ENCODE measurements at regions not wholly inside any gene's neighbourhood (a gene's known extent, or its start where the extent isn't known, plus 50 kb on each side); places are given as distances from the start of the nearest gene placed in this dataset.
A peak's percentile ranks its signal among the peaks of the same experiment; 100 is the strongest.

- H4K20me1 ChIP-seq (ENCODE audit: insufficient read depth), result no peaks in the 10 kb centered on the region
- no peaks in the 10 kb centered on the region for H3K27me3 ChIP-seq (replicated peaks; ENCODE audit: insufficient read depth)
- no peak overlapping the region for H2AFZ ChIP-seq
- no peaks in the 10 kb centered on the region for H3K4me1 ChIP-seq (ENCODE audit: insufficient read depth)
- H3K4me2 ChIP-seq (ENCODE audit: unreplicated experiment), result no peak overlapping the region
- in situ Hi-C loops (cut with MboI), result loop anchor here (25.0 kb wide), 1 partner anchor 313 kb away; no protein-coding TSS in a partner anchor
- H3K79me2 ChIP-seq (ENCODE audit: insufficient read depth), result no peaks in the 10 kb centered on the region
- no peak for DNase-seq
- no peaks in the 10 kb centered on the region for H3K36me3 ChIP-seq (ENCODE audit: low read depth)
- no peak overlapping the region for H3K9ac ChIP-seq
- no peaks in the 10 kb centered on the region for H3K9me3 ChIP-seq (ENCODE audit: low read depth)
- no peaks in the 10 kb centered on the region for H3K9me2 ChIP-seq (ENCODE audit: insufficient read depth)
- H3F3A ChIP-seq (ENCODE audit: insufficient read depth), result no peaks in the 10 kb centered on the region
- TF ChIP-seq EZH2 (IDR thresholded peaks at IDR 0.05; ENCODE audit: insufficient read depth, poor library complexity, severe bottlenecking) (no peak), EZH2phosphoT487 (IDR thresholded peaks at IDR 0.05; ENCODE audit: insufficient read depth, low read depth) (no peak)
- H3K27ac ChIP-seq, result no peak overlapping the region
- H3K4me3 ChIP-seq, result no peak overlapping the region
- WGBS, 2 experiments (ENCODE audit: low coverage in 1 of 2, low lambda C conversion rate in 2 of 2, missing lambda C conversion rate in 2 of 2), result 5 to 10% methylated on average over 2 of the region's 2 CpGs
Measured at GRCh38 chr4:145248971-145249370, 68.6 kb upstream of the OTUD4 start.

GRCh38 chr4:145248502-145248901, 68.1 kb upstream of the OTUD4 start:
- Histone ChIP-seq H3K9me3 (ENCODE audit: low read depth) (no peaks in the 10 kb centered on the region), H3K27ac (no peak overlapping the region), H3K27me3 (replicated peaks; ENCODE audit: insufficient read depth) (no peaks in the 10 kb centered on the region), H3K36me3 (ENCODE audit: low read depth) (no peaks in the 10 kb centered on the region), H2AFZ (no peak overlapping the region), H3K79me2 (ENCODE audit: insufficient read depth) (no peaks in the 10 kb centered on the region), H3K9ac (no peak overlapping the region), H3K4me1 (ENCODE audit: insufficient read depth) (no peaks in the 10 kb centered on the region), H3K9me2 (ENCODE audit: insufficient read depth) (no peaks in the 10 kb centered on the region), H3K4me2 (ENCODE audit: unreplicated experiment) (no peak overlapping the region), H3F3A (ENCODE audit: insufficient read depth) (no peaks in the 10 kb centered on the region), H3K4me3 (no peak overlapping the region), H4K20me1 (ENCODE audit: insufficient read depth) (no peaks in the 10 kb centered on the region)
- whole genome bisulfite sequencing, 2 experiments (ENCODE audit: low coverage in 1 of 2, low lambda C conversion rate in 2 of 2, missing lambda C conversion rate in 2 of 2), result 20 to 34% methylated on average over 1 of the region's 1 CpG
- TF ChIP-seq EZH2 (IDR thresholded peaks at IDR 0.05; ENCODE audit: insufficient read depth, poor library complexity, severe bottlenecking), result no peak
- no peak for TF ChIP-seq EZH2phosphoT487 (IDR thresholded peaks at IDR 0.05; ENCODE audit: insufficient read depth, low read depth)
- in situ Hi-C loops (cut with MboI), result loop anchor here (25.0 kb wide), 1 partner anchor 314 kb away; no protein-coding TSS in a partner anchor
- no peak for DNase-seq

- peaks cover 26% of the 10 kb centered on the region for H3K4me1 ChIP-seq (ENCODE audit: insufficient read depth)
- no peaks in the 10 kb centered on the region for H3K79me2 ChIP-seq (ENCODE audit: insufficient read depth)
- no peak overlapping the region for H3K9ac ChIP-seq
- no peaks in the 10 kb centered on the region for H3K36me3 ChIP-seq (ENCODE audit: low read depth)
- no peaks in the 10 kb centered on the region for H3K27me3 ChIP-seq (replicated peaks; ENCODE audit: insufficient read depth)
- no peaks in the 10 kb centered on the region for H3K9me3 ChIP-seq (ENCODE audit: low read depth)
- peak; percentile 67 for DNase-seq
- 23 to 40% methylated on average over 1 of the region's 1 CpG for WGBS, 2 experiments (ENCODE audit: low coverage in 1 of 2, low lambda C conversion rate in 2 of 2, missing lambda C conversion rate in 2 of 2)
- no peak overlapping the region for H3K27ac ChIP-seq
- TF ChIP-seq EZH2 (IDR thresholded peaks at IDR 0.05; ENCODE audit: insufficient read depth, poor library complexity, severe bottlenecking) (no peak), EZH2phosphoT487 (IDR thresholded peaks at IDR 0.05; ENCODE audit: insufficient read depth, low read depth) (no peak)
- no peak overlapping the region for H3K4me3 ChIP-seq
- H3K4me2 ChIP-seq (ENCODE audit: unreplicated experiment), result no peak overlapping the region
- H4K20me1 ChIP-seq (ENCODE audit: insufficient read depth), result no peaks in the 10 kb centered on the region
- peaks cover 9% of the 10 kb centered on the region for H3F3A ChIP-seq (ENCODE audit: insufficient read depth)
- H2AFZ ChIP-seq, result no peak overlapping the region
- H3K9me2 ChIP-seq (ENCODE audit: insufficient read depth), result no peaks in the 10 kb centered on the region
- in situ Hi-C loops (cut with MboI), result loop anchor here (25.0 kb wide), 1 partner anchor 328 kb away; no protein-coding TSS in a partner anchor
Measured at GRCh38 chr4:145234091-145234706, 53.8 kb upstream of the OTUD4 start.

- no peak overlapping the region for H3K4me2 ChIP-seq (ENCODE audit: unreplicated experiment)
Measured at GRCh38 chr4:145231906-145232700, 51.7 kb upstream of the OTUD4 start.

More at GRCh38 chr4:145231906-145232700, 51.7 kb upstream of the OTUD4 start:
- Histone ChIP-seq H3K4me1 (ENCODE audit: insufficient read depth) (peaks cover 26% of the 10 kb centered on the region), H3K79me2 (ENCODE audit: insufficient read depth) (no peaks in the 10 kb centered on the region), H3K27ac (no peak overlapping the region), H3K4me3 (no peak overlapping the region), H3K9me2 (ENCODE audit: insufficient read depth) (no peaks in the 10 kb centered on the region), H3K9ac (no peak overlapping the region), H3F3A (ENCODE audit: insufficient read depth) (peaks cover 9% of the 10 kb centered on the region), H2AFZ (no peak overlapping the region), H3K36me3 (ENCODE audit: low read depth) (no peaks in the 10 kb centered on the region), H3K9me3 (ENCODE audit: low read depth) (no peaks in the 10 kb centered on the region), H4K20me1 (ENCODE audit: insufficient read depth) (no peaks in the 10 kb centered on the region), H3K27me3 (replicated peaks; ENCODE audit: insufficient read depth) (no peaks in the 10 kb centered on the region)
- DNase-seq, result peak; percentile 79
- 41 to 44% methylated on average over 8 of the region's 8 CpGs for WGBS, 2 experiments (ENCODE audit: low coverage in 1 of 2, low lambda C conversion rate in 2 of 2, missing lambda C conversion rate in 2 of 2)
- in situ Hi-C loops (cut with MboI), result loop anchor here (25.0 kb wide), 1 partner anchor 330 kb away; no protein-coding TSS in a partner anchor
- TF ChIP-seq EZH2 (IDR thresholded peaks at IDR 0.05; ENCODE audit: insufficient read depth, poor library complexity, severe bottlenecking) (no peak), EZH2phosphoT487 (IDR thresholded peaks at IDR 0.05; ENCODE audit: insufficient read depth, low read depth) (no peak)

Data from GM23248 (cell line).